ENCODE measurements at regions not wholly inside any gene's neighbourhood (a gene's known extent, or its start where the extent isn't known, plus 50 kb on each side); places are given as distances from the start of the nearest gene placed in this dataset.

DNA sequence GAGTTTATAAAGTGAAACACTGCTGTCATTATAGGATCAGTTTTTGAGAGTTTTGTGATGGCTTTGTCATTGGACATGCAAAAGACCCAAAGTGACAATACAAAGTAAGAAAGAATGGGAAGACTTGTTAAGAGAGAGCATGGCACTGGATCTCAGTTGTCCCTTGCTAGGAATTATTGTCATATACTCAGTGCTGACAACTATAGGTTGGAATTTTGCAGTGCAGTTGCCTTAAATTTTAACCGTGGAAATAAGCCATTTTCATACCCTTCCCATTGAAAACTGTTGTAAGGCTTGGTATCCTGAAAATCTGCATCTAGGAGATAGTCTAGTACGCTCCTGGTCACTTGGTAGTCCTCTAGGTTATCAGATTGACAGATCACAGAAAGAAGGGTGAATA lies 1156.7 kb downstream of the GATA3 start:
- TF ChIP-seq, protein P1, sequence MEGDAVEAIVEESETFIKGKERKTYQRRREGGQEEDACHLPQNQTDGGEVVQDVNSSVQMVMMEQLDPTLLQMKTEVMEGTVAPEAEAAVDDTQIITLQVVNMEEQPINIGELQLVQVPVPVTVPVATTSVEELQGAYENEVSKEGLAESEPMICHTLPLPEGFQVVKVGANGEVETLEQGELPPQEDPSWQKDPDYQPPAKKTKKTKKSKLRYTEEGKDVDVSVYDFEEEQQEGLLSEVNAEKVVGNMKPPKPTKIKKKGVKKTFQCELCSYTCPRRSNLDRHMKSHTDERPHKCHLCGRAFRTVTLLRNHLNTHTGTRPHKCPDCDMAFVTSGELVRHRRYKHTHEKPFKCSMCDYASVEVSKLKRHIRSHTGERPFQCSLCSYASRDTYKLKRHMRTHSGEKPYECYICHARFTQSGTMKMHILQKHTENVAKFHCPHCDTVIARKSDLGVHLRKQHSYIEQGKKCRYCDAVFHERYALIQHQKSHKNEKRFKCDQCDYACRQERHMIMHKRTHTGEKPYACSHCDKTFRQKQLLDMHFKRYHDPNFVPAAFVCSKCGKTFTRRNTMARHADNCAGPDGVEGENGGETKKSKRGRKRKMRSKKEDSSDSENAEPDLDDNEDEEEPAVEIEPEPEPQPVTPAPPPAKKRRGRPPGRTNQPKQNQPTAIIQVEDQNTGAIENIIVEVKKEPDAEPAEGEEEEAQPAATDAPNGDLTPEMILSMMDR (IDR thresholded peaks at IDR 0.05; ENCODE audit: control extremely low read depth, extremely low read depth, low read depth, missing control alignments): no peak
- POLR2A ChIA-PET: no interaction called here
- CTCF ChIA-PET: interaction anchor here (1.5 kb wide), 1 partner anchor 1686 kb away, joined by 4 read pairs; no protein-coding TSS in a partner anchor
- DNase-seq (ENCODE audit: extremely low spot score): no peak

DNA sequence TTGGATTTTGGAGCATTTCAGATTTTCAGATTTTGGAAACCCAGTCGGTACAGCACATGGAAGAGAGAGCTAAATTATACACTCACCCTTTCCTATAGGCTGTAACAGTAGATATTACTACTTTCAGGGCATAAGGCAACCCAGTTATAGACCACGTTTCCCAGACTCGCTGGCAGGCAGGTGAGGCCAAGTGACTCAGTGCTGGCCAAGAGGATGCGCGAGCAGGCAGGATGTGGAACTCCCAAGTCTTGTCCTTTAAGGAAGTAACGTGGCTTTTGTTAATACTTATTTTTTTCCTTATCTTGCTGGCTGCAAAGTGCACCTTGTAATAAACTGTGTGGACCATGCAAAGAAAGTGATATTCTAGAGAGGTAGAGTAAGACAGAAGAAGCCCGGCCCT lies 1160.1 kb downstream of the GATA3 start:
- POLR2A ChIA-PET: no interaction called here
- CTCF ChIA-PET: interaction anchor here (0.9 to 1.4 kb wide), 2 partner anchors 11 to 19 kb away, joined by 3 read pairs; no protein-coding TSS in a partner anchor

DNA sequence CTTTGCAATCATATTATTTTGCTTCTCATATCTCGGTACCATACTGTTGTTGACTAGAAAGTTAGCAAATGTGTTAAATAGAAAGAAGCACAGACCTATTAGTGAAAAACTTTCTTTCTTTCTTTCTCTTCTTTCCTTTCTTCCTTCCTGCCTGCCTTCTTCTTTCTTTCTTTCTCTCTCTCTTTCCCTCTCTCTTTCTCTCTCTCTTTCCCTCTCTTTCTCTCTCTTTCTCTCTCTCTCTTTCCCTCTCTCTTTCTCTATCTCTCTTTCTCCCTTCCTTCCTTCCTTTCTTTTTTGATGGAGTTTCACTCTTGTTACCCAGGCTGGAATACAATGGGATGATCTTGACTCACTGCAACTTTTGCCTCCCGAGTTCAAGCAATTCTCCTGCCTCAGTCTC lies 1160.6 kb downstream of the GATA3 start:
- POLR2A ChIA-PET: no interaction called here
- TF ChIP-seq, protein P1 (IDR thresholded peaks at IDR 0.05; ENCODE audit: control extremely low read depth, extremely low read depth, low read depth, missing control alignments): no peak
- CTCF ChIA-PET: interaction anchor here (0.9 to 1.4 kb wide), 2 partner anchors 12 to 19 kb away, joined by 3 read pairs; no protein-coding TSS in a partner anchor
- no peak for DNase-seq (ENCODE audit: extremely low spot score)

More for the DNA sequence above, 1160.1 kb downstream of the GATA3 start:
- no peak for DNase-seq (ENCODE audit: extremely low spot score)
- TF ChIP-seq, protein P1 (IDR thresholded peaks at IDR 0.05; ENCODE audit: control extremely low read depth, extremely low read depth, low read depth, missing control alignments): no peak

DNA sequence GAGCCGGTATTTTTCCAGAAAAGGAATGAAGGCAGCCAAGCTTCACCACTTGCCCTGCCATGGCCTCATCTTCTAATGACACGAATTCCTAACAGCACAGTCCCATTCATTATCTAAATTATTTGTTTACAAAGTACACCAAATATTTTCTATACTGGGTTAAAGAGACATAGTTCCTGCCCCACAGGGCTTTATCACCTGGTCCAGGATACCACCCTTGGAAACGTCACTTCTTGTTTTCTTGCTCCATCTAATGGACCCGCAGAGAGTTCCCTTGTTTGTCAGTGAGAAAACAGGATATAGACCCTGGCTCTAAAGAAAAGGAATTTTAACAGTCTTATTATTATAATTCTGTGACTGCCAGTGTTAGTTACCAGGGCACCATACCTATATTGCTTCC lies 1165.4 kb downstream of the GATA3 start:
- ChIA-PET CTCF (no interaction called here), POLR2A (no interaction called here)
- no peak for DNase-seq (ENCODE audit: extremely low spot score)

GRCh38 chr10:9222917-9223316 lies 1168.4 kb downstream of the GATA3 start:
- ChIA-PET POLR2A (no interaction called here), CTCF (no interaction called here)
- TF ChIP-seq, protein P1 (IDR thresholded peaks at IDR 0.05; ENCODE audit: control extremely low read depth, extremely low read depth, low read depth, missing control alignments): no peak
- no peak for DNase-seq (ENCODE audit: extremely low spot score)

More for the DNA sequence above, 1165.4 kb downstream of the GATA3 start:
- TF ChIP-seq, protein P1 (IDR thresholded peaks at IDR 0.05; ENCODE audit: control extremely low read depth, extremely low read depth, low read depth, missing control alignments): no peak

GRCh38 chr10:9227679-9228365 lies 1173.3 kb downstream of the GATA3 start:
- DNase-seq (ENCODE audit: extremely low spot score): no peak
- TF ChIP-seq, protein P1 (IDR thresholded peaks at IDR 0.05; ENCODE audit: control extremely low read depth, extremely low read depth, low read depth, missing control alignments): no peak
- CTCF ChIA-PET: interaction anchor here (1.1 to 2.0 kb wide), 2 partner anchors 11 to 19 kb away, joined by 3 to 5 read pairs; no protein-coding TSS in a partner anchor
- POLR2A ChIA-PET: no interaction called here
